Activated B cell treated with CpG ODN at 0.5 μM for 24 hours (primary cell): ENCODE measurements at regions not wholly inside any gene's neighbourhood (a gene's known extent, or its start where the extent isn't known, plus 50 kb on each side); places are given as distances from the start of the nearest gene placed in this dataset.

Experiments
- ATAC-seq: fragments of 200-7000 bp; cut with Tn5 transposase; one replicate; pipeline ENCODE4 v1.10.0; 2021; ENCODE audit warnings: low read depth, mild to moderate bottlenecking, moderate library complexity
- CTCF ChIA-PET: fragments of 350-600 bp; sonication (Branson Sonifier 250); formaldehyde crosslinking; loops from one replicate; lab custom pipeline; 2021; ENCODE audit warnings: antibody characterized with exemption; lab: Charles Lee
- POLR2A ChIA-PET: fragments of 350-600 bp; sonication (Branson Sonifier 250); formaldehyde crosslinking; loops from one replicate; lab custom pipeline; 2021; ENCODE audit warnings: antibody characterized with exemption; lab: Charles Lee
- DNase-seq: peaks from one replicate; pipeline ENCODE4 v3.0.0; 2022
- H3K27ac Mint-ChIP-seq: one replicate; pipeline ENCODE4 v1.8.0; 2020; ENCODE audit warnings: mixed read lengths
- H3K27me3 Mint-ChIP-seq: one replicate; pipeline ENCODE4 v1.8.0; 2021; ENCODE audit warnings: mixed read lengths
- H3K36me3 Mint-ChIP-seq: one replicate; pipeline ENCODE4 v1.8.0; 2021; ENCODE audit warnings: low read depth, mixed read lengths
- H3K4me1 Mint-ChIP-seq: one replicate; pipeline ENCODE4 v1.8.0; 2021; ENCODE audit warnings: mixed read lengths
- H3K4me3 Mint-ChIP-seq: one replicate; pipeline ENCODE4 v1.8.0; 2020; ENCODE audit warnings: mild to moderate bottlenecking, mixed read lengths
- H3K9me3 Mint-ChIP-seq: one replicate; pipeline ENCODE4 v1.8.0; 2020; ENCODE audit warnings: mixed read lengths
- CTCF ChIP-seq: fragments of 200-600 bp; IDR thresholded peaks from one replicate; pipeline ENCODE4 v1.8.0; 2022; ENCODE audit warnings: antibody characterized with exemption, mild to moderate bottlenecking
- intact Hi-C: fragments of 100-400 bp; cut with micrococcal nuclease; formaldehyde crosslinking; loops from one replicate; pipeline ENCODE4 v1.15.1; 2024

DNA sequence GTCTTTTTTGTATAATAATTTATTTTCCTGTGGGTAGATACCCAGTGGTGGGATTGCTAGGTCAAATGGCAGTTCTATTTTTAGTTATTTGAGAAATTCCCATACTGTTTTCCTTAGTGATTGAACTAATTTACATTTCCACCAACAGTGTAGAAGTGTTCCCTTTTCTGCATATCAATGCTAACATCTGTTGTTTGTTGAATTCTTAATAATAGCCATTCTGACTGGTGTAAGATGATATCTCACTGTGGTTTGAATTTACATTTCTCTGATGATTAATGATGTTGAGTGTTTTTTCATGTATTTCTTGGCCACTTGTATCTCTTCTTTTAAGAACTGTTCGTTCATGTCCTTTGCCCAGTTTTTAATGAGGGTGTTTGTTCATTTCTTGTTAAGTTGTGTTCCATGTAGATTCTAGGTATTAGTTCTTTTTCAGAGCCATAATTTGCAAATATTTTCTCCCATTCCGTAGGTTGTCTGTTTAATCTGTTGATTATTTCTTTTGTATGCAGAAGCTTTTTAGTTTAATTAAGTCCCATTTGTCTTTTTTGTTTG is 713.3 kb upstream of the EPHA6 start:
- Mint-ChIP-seq H3K4me3 (no peak overlapping the region), H3K36me3 (no peaks in the 10 kb centered on the region), H3K27me3 (no peaks in the 10 kb centered on the region), H3K9me3 (no peaks in the 10 kb centered on the region), H3K4me1 (no peaks in the 10 kb centered on the region), H3K27ac (no peak overlapping the region)
- no peak for DNase-seq
- ChIA-PET POLR2A (no interaction called here), CTCF (no interaction called here)
- intact Hi-C loops = no loop called here
- TF ChIP-seq CTCF = no peak
- ATAC-seq = no peak

DNA sequence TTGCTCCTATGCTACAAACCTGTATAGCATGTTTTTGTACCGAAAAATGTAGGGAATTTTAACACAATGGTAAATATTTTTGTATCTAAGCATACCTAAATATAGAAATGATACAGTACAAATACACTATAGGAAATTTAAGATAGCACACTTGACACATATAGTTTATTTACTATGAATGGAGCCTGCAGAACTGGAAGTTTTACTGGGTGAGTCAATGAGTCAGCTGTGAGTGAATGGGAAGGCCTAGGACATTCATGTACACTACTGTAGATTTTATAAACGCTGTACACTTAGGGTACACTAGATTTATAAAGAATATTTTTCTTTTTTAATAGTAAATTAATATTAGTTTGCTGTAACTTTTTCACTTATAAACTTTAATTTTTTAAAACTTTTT is 707.7 kb upstream of the EPHA6 start:
- intact Hi-C loops = no loop called here
- ChIA-PET CTCF (no interaction called here), POLR2A (no interaction called here)
- DNase-seq (no peak), ATAC-seq (no peak)
- TF ChIP-seq CTCF = no peak
- no peak overlapping the region for H3K27ac Mint-ChIP-seq
- H3K4me3 Mint-ChIP-seq = no peak overlapping the region
- H3K27me3 Mint-ChIP-seq = no peaks in the 10 kb centered on the region
- no peaks in the 10 kb centered on the region for H3K36me3 Mint-ChIP-seq
- H3K4me1 Mint-ChIP-seq = no peaks in the 10 kb centered on the region
- H3K9me3 Mint-ChIP-seq = peaks cover 1% of the 10 kb centered on the region
